GM12874 (cell line): ENCODE measurements at regions not wholly inside any gene's neighbourhood (a gene's known extent, or its start where the extent isn't known, plus 50 kb on each side); places are given as distances from the start of the nearest gene placed in this dataset.

Experiments
- TF ChIP-seq, protein P1 (sequence below): IDR thresholded peaks from 2 replicates; pipeline ENCODE4 v1.5.1; 2011; ENCODE audit warnings: low read depth, mild to moderate bottlenecking, control low read depth, low read length, moderate library complexity; ENCODE audit not compliant: insufficient read depth

GRCh38 chr4:128461291-128462102, 173.9 kb upstream of the PGRMC2 start:
- TF ChIP-seq, protein P1, sequence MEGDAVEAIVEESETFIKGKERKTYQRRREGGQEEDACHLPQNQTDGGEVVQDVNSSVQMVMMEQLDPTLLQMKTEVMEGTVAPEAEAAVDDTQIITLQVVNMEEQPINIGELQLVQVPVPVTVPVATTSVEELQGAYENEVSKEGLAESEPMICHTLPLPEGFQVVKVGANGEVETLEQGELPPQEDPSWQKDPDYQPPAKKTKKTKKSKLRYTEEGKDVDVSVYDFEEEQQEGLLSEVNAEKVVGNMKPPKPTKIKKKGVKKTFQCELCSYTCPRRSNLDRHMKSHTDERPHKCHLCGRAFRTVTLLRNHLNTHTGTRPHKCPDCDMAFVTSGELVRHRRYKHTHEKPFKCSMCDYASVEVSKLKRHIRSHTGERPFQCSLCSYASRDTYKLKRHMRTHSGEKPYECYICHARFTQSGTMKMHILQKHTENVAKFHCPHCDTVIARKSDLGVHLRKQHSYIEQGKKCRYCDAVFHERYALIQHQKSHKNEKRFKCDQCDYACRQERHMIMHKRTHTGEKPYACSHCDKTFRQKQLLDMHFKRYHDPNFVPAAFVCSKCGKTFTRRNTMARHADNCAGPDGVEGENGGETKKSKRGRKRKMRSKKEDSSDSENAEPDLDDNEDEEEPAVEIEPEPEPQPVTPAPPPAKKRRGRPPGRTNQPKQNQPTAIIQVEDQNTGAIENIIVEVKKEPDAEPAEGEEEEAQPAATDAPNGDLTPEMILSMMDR = no peak

GRCh38 chr4:128459547-128459946, 171.9 kb upstream of the PGRMC2 start:
- TF ChIP-seq, protein P1 = no peak

GRCh38 chr4:128458816-128459215, 171.2 kb upstream of the PGRMC2 start:
- TF ChIP-seq, protein P1 = no peak

GRCh38 chr4:128457726-128458125, 170.1 kb upstream of the PGRMC2 start:
- TF ChIP-seq, protein P1 = no peak

GRCh38 chr4:128456171-128456570, 168.6 kb upstream of the PGRMC2 start:
- TF ChIP-seq, protein P1 = no peak

DNA sequence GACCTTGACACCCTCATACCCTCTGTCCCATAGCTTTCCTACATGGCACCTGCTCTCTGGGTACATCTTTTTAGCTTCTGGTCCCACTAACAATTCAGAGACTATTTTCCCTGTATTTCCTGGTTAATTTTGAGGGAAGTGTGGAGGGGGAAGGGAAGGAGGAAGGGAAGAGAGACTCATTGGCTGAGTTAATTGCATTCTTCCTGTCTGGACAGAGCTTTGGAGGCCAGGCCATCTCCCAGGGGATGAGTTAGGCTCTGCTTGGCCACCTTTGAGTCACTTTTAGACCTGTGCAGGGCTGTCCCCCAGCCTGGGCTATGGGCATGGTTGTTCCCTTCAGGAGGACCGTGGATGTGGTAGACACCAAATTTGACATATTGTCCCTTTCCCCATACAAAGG, 167.9 kb upstream of the PGRMC2 start:
- TF ChIP-seq, protein P1 = no peak

DNA sequence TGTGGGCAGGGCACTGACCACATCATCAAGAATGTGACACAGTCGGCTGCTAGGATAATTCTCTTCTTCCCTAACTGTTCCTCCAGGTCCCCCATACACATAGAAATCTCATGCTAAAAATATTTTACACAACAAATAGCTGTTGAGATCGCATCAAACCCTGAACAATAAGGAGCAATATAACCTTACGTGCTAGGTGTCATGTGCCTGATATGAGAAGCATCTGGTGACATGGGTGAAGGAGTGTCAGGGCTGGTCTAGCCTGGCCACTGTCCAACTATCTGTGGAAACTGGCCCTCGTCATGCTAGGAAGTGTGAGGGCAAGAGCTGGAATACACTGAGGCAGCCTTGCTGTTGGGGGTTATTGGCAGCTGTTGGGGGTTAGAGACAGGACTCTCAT, 167.3 kb upstream of the PGRMC2 start:
- TF ChIP-seq, protein P1 = no peak
